Progenitor cell of endocrine pancreas (in vitro differentiated cells): ENCODE measurements at regions not wholly inside any gene's neighbourhood (a gene's known extent, or its start where the extent isn't known, plus 50 kb on each side); places are given as distances from the start of the nearest gene placed in this dataset.

Experiments used
- DNase-seq: peaks from one replicate; pipeline ENCODE4 v3.0.0; 2021; ENCODE audit warnings: low spot score; ENCODE audit not compliant: unreplicated experiment
- H3K27ac Mint-ChIP-seq: 2 replicates; pipeline ENCODE4 v1.8.0; 2021; ENCODE audit warnings: mild to moderate bottlenecking, moderate library complexity, mixed read lengths
- H3K27me3 Mint-ChIP-seq: 2 replicates; pipeline ENCODE4 v1.8.0; 2021; ENCODE audit warnings: mixed read lengths
- H3K36me3 Mint-ChIP-seq: 2 replicates; pipeline ENCODE4 v1.8.0; 2022; ENCODE audit warnings: mixed read lengths; ENCODE audit not compliant: insufficient read depth
- H3K4me1 Mint-ChIP-seq: 2 replicates; pipeline ENCODE4 v1.8.0; 2021; ENCODE audit warnings: low read depth, mixed read lengths
- H3K4me3 Mint-ChIP-seq: 2 replicates; pipeline ENCODE4 v1.8.0; 2021; ENCODE audit warnings: low read depth, mild to moderate bottlenecking, moderate library complexity, mixed read lengths
- H3K9me3 Mint-ChIP-seq: 2 replicates; pipeline ENCODE4 v1.8.0; 2021; ENCODE audit warnings: low read depth, mixed read lengths
- CTCF ChIP-seq: fragments of 200-600 bp; sonication (generic); IDR thresholded peaks from one replicate; pipeline ENCODE4 v1.5.0; 2021; ENCODE audit warnings: antibody characterized with exemption, mild to moderate bottlenecking; ENCODE audit not compliant: unreplicated experiment

DNA sequence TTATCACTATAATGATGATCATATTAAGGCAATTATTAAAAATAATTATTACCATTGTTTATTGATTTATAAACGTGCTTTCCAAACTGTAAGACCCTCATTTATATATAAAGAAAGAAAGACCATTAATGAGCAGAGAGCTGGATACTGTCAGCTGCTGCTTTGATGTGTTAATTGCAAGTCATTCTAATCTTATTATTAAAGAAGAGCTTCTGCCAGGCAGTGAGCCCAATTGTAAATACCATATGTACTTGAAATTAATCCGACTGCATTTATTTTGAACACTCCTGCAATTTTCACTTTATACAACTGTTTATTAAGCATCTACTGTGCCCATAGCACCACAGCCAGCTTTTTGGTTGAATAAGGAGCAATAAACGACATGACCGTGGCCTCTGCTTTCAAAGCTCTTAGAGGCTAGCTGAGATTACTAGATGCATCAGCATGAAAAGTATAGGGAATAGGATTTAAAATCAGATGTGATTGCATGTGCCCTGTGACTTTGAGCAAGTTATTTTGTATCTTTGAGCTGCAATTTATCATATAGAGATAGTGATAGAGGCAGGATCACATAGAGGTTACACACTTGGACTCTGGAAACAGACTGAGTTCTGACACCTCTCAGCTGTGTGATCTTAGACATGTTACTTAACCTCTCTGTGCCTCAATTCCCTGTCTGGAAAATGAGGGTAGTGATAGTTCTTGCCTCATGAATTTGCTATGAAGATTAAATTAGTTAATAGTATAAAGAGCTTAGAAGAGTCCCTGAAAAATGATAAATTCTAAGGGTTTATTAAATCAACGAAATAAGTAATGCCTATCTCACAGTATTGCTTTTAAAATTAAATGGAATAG lies 83.4 kb downstream of the MYCN start:
- Mint-ChIP-seq H3K9me3 (no peaks in the 10 kb centered on the region), H3K4me3 (no peak overlapping the region), H3K27me3 (peaks cover 12% of the 10 kb centered on the region), H3K36me3 (no peaks in the 10 kb centered on the region), H3K4me1 (peaks cover 4% of the 10 kb centered on the region), H3K27ac (no peak overlapping the region)
- DNase-seq, result no peak
- no peak for TF ChIP-seq CTCF

DNA sequence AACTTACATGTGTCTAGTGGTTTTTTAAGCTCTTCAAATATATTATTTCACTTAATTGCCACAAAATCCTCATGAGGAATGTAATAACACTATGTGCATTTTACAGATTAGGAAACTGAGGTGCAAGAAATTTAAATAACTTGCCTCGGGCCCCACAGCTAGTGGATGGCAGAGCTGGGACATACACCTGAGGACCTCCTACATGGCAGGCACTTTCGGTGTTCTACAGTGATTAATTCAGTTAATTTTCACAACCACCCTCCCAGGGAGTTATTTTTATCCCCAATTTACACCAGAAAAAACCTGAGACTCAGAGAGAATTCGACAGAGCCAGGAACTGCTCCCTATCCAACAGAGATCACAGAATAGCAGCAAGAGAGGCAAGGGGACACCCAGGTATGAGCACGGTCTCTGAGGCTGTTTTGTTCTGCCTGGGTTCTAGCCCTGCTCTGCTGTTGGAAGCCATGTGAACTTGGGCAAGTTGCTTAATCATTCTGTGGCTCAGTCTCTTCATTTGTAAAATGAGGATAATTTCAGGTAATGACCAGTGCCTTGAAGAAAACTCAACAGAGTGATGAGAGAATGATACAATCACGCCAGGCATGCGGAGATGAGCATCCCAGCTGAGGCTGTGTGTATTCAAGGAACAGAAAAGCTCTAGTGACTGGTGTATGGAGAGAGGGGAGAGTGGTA lies 82.3 kb downstream of the MYCN start:
- no peak overlapping the region for H3K27ac Mint-ChIP-seq
- no peaks in the 10 kb centered on the region for H3K36me3 Mint-ChIP-seq
- no peak for DNase-seq
- no peak overlapping the region for H3K4me3 Mint-ChIP-seq
- H3K9me3 Mint-ChIP-seq, result no peaks in the 10 kb centered on the region
- peaks cover 4% of the 10 kb centered on the region for H3K4me1 Mint-ChIP-seq
- peaks cover 12% of the 10 kb centered on the region for H3K27me3 Mint-ChIP-seq
- no peak for TF ChIP-seq CTCF

GRCh38 chr2:16021611-16022363 lies 81.4 kb downstream of the MYCN start:
- no peak for DNase-seq
- Mint-ChIP-seq H3K27ac (no peak overlapping the region), H3K4me1 (peaks cover 4% of the 10 kb centered on the region), H3K9me3 (no peaks in the 10 kb centered on the region), H3K36me3 (no peaks in the 10 kb centered on the region), H3K27me3 (peaks cover 12% of the 10 kb centered on the region), H3K4me3 (no peak overlapping the region)
- no peak for TF ChIP-seq CTCF

DNA sequence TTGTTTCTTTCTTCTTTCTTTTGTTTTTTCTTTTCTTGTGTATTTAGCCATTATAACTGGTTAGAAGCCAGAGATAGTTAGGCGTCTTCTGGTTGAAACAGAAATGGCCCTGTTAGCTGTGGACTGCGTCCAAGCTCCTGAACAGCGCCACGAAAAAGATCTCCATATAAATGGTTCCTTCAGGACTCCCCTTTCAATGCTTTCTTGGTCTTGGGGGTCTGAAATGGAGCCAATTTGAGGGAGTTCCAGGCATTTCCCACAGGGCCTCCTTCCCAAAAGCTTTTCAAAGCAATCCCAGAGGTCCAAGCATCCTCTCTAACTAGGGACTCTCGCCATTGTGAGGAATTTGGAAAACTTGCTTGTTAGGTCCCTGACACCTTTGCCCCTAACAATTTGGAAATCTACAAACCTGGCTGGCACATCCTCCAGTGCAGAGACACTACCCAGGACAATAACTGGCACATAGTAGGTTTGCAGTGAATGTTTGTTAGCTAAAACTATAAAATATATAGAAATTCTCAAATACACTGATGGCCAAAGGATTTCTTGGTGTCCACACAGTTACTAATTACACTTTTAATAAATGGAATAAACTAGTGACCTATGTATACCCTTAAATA lies 80.1 kb downstream of the MYCN start:
- H3K27me3 Mint-ChIP-seq, result peaks cover 12% of the 10 kb centered on the region
- H3K27ac Mint-ChIP-seq, result no peak overlapping the region
- H3K4me1 Mint-ChIP-seq, result peaks cover 4% of the 10 kb centered on the region
- no peak for TF ChIP-seq CTCF
- H3K36me3 Mint-ChIP-seq, result no peaks in the 10 kb centered on the region
- H3K9me3 Mint-ChIP-seq, result no peaks in the 10 kb centered on the region
- H3K4me3 Mint-ChIP-seq, result no peak overlapping the region
- no peak for DNase-seq
